PFSK-1 (cell line): ENCODE measurements at regions not wholly inside any gene's neighbourhood (a gene's known extent, or its start where the extent isn't known, plus 50 kb on each side); places are given as distances from the start of the nearest gene placed in this dataset.

Source experiments
- POLR2AphosphoS5 ChIP-seq: IDR thresholded peaks from 2 replicates; pipeline ENCODE4 v1.6.1; 2012; ENCODE audit warnings: low read depth, mild to moderate bottlenecking, control low read depth, low read length, moderate library complexity
- REST ChIP-seq, 2 experiments: IDR thresholded peaks; 2 replicates each; pipeline versions ENCODE4 v1.6.1 to v1.8.0; 2011 to 2012; ENCODE audit warnings: low read depth in 2 of 2, low read length in 2 of 2, control low read depth in 1 of 2, inconsistent platforms in 1 of 2, mild to moderate bottlenecking in 1 of 2, moderate library complexity in 1 of 2; ENCODE audit not compliant: insufficient read depth in 1 of 2

DNA sequence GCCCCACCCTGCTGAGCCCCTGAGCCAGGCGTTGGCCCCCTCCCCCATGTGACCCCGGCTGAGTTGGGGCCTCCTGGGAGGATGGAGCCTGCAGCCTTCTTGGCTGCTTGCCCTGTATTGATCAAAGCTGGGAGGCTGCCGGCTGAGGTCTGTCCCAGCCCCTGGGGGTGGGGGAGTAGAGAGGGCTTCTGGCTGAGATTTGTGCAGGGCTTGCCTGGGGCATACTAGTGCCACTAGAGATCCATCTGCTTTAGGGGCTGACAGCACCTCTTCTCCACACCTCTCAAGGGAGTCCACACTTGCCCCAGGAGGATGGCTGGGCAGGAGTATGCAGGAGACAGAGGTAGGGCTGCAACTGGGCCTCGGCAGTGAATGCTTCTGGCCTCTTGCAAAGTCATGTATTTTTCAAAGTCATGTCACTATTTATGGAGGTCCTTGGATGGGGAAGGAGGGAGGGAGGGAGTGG lies 53.6 kb upstream of the SSBP3 start:
- TF ChIP-seq REST (IDR thresholded peaks at IDR 0.05; ENCODE audit: insufficient read depth in 1 of 2, low read depth in 2 of 2, low read length in 2 of 2) (no peak), POLR2AphosphoS5 (no peak)
